H1 (cell line): ENCODE measurements at regions not wholly inside any gene's neighbourhood (a gene's known extent, or its start where the extent isn't known, plus 50 kb on each side); places are given as distances from the start of the nearest gene placed in this dataset.

Experiments used
- CEBPB ChIP-seq: IDR thresholded peaks from 2 replicates; pipeline ENCODE4 v1.6.1; 2012; ENCODE audit warnings: low read depth, low read length
- EZH2 ChIP-seq: fragments of 200-600 bp; sonication (generic); IDR thresholded peaks from 2 replicates; pipeline ENCODE4 v1.7.1; 2012; ENCODE audit warnings: low read depth, mild to moderate bottlenecking, moderate library complexity, low read length, inconsistent platforms; ENCODE audit not compliant: severe bottlenecking
- JUND ChIP-seq: IDR thresholded peaks from 2 replicates; pipeline ENCODE4 v1.6.1; 2011; ENCODE audit warnings: mild to moderate bottlenecking, improper control_type of control experiment, low read length
- SRF ChIP-seq: IDR thresholded peaks from 2 replicates; pipeline ENCODE4 v1.6.1; 2011; ENCODE audit warnings: mild to moderate bottlenecking, low read depth, low read length, moderate library complexity
- TBP ChIP-seq: IDR thresholded peaks from 2 replicates; pipeline ENCODE4 v1.6.1; 2011; ENCODE audit warnings: low read depth, low read length, improper control_type of control experiment
- TF ChIP-seq, protein P1 (sequence below): IDR thresholded peaks from 2 replicates; pipeline ENCODE4 v1.6.1; 2012; ENCODE audit warnings: inconsistent platforms

GRCh38 chr1:94654919-94655318 lies 113.4 kb upstream of the F3 start (continued):
- no peak for TF ChIP-seq TBP
- TF ChIP-seq JUND: no peak
- no peak for TF ChIP-seq EZH2
- TF ChIP-seq, protein P1, sequence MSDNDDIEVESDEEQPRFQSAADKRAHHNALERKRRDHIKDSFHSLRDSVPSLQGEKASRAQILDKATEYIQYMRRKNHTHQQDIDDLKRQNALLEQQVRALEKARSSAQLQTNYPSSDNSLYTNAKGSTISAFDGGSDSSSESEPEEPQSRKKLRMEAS: no peak
- no peak for TF ChIP-seq SRF
- TF ChIP-seq CEBPB: no peak
